Right lobe of liver (tissue), 4 donors: ENCODE measurements at regions not wholly inside any gene's neighbourhood (a gene's known extent, or its start where the extent isn't known, plus 50 kb on each side); places are given as distances from the start of the nearest gene placed in this dataset.

Experiments used
- POLR2A ChIP-seq: fragments of 450-650 bp; IDR thresholded peaks from one replicate; pipeline ENCODE4 v1.6.1; 2017; ENCODE audit warnings: antibody characterized with exemption, mild to moderate bottlenecking
- TF ChIP-seq, protein P1 (sequence below), 4 donors: fragments of 200-600 bp in 3 of 4; fragments of 450-650 bp in 1 of 4; IDR thresholded peaks; one replicate each; pipeline versions ENCODE4 v1.5.1 to v1.8.0; 2016 to 2022; ENCODE audit warnings: antibody characterized with exemption in 4 of 4, mild to moderate bottlenecking in 2 of 4
- donor health status: DM: no; HTN: no; CAD: no.
- donor health status: DM: no; HTN: no; CAD: no.
- donor health status: DM: no; HTN: yes; CAD: no.

- TF ChIP-seq, protein P1, sequence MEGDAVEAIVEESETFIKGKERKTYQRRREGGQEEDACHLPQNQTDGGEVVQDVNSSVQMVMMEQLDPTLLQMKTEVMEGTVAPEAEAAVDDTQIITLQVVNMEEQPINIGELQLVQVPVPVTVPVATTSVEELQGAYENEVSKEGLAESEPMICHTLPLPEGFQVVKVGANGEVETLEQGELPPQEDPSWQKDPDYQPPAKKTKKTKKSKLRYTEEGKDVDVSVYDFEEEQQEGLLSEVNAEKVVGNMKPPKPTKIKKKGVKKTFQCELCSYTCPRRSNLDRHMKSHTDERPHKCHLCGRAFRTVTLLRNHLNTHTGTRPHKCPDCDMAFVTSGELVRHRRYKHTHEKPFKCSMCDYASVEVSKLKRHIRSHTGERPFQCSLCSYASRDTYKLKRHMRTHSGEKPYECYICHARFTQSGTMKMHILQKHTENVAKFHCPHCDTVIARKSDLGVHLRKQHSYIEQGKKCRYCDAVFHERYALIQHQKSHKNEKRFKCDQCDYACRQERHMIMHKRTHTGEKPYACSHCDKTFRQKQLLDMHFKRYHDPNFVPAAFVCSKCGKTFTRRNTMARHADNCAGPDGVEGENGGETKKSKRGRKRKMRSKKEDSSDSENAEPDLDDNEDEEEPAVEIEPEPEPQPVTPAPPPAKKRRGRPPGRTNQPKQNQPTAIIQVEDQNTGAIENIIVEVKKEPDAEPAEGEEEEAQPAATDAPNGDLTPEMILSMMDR (IDR thresholded peaks at IDR 0.05): no peak
- no peak for TF ChIP-seq POLR2A
These were observed 564.3 kb downstream of the USP25 start for GRCh38 chr21:16294128-16294527.
